GM12891 (cell line): ENCODE measurements at regions not wholly inside any gene's neighbourhood (a gene's known extent, or its start where the extent isn't known, plus 50 kb on each side); places are given as distances from the start of the nearest gene placed in this dataset.
A peak's percentile ranks its signal among the peaks of the same experiment; 100 is the strongest.

Source experiments
- POLR2A ChIP-seq: IDR thresholded peaks from 2 replicates; pipeline ENCODE4 v1.6.1; 2011; ENCODE audit warnings: low read depth, low read length, control low read depth
- POLR2AphosphoS5 ChIP-seq: IDR thresholded peaks from 2 replicates; pipeline ENCODE4 v1.6.1; 2011; ENCODE audit warnings: low read depth, low read length, control low read depth

DNA sequence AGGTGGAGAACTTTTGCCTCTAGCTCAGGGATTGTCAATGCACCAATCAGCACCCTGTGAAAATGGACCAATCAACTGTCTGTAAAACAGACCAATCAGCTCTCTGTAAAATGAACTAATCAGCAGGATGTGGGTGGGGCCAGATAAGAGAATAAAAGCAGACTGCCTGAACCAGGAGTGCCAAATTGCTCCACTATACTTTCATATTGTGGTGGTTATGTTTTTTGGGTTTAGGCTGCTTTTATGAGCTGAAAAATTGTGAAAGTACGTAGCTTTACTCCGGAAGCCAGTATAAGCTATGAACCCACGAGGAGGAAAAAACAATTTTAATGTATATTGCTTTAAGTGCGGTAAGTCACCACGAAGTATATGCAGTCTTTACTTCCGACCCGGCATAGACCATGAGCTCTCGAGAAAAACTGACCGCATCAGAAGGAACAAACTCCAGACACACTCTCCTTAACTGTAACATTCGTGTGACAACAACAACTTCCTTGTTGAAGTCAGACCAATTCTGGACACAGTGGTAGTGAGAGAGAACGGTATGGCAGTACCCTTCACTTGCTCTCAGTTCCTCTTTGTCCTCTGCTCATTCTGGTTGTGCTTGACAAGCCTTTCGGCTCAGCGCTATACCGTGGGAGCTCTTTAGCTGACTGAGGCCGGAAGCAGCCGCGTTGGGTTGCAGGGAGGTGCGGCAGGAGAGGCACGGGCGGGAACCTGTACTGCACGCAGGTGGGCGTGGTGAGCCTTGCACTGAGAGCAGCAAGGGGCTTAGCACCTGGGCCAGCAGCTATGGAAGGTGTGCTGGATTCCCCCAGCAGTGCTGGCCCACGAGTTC lies 81.9 kb upstream of the E2F3 start:
- TF ChIP-seq POLR2A (peak; percentile 85), POLR2AphosphoS5 (peak; percentile 76)
